Ovary (tissue), 3 donors: ENCODE measurements at regions not wholly inside any gene's neighbourhood (a gene's known extent, or its start where the extent isn't known, plus 50 kb on each side); places are given as distances from the start of the nearest gene placed in this dataset.

ENCODE experiments used
- EP300 ChIP-seq: sonication (generic); formaldehyde crosslinking; IDR thresholded peaks from one replicate; pipeline ENCODE4 v1.6.1; 2017; ENCODE audit warnings: antibody characterized with exemption
- POLR2A ChIP-seq: fragments of 450-650 bp; IDR thresholded peaks from one replicate; pipeline ENCODE4 v1.6.1; 2017; ENCODE audit warnings: antibody characterized with exemption, mild to moderate bottlenecking, moderate library complexity
- TF ChIP-seq, protein P1 (sequence below), 3 donors: fragments of 450-650 bp in 2 of 3; fragments of 200-600 bp in 1 of 3; IDR thresholded peaks; one replicate each; pipeline versions ENCODE4 v1.5.1 to v1.8.0; 2016 to 2022; ENCODE audit warnings: antibody characterized with exemption in 3 of 3, mild to moderate bottlenecking in 1 of 3
- donor health status: DM: no; HTN: no; CAD: no.

- TF ChIP-seq POLR2A (no peak), EP300 (no peak)
- TF ChIP-seq, protein P1, sequence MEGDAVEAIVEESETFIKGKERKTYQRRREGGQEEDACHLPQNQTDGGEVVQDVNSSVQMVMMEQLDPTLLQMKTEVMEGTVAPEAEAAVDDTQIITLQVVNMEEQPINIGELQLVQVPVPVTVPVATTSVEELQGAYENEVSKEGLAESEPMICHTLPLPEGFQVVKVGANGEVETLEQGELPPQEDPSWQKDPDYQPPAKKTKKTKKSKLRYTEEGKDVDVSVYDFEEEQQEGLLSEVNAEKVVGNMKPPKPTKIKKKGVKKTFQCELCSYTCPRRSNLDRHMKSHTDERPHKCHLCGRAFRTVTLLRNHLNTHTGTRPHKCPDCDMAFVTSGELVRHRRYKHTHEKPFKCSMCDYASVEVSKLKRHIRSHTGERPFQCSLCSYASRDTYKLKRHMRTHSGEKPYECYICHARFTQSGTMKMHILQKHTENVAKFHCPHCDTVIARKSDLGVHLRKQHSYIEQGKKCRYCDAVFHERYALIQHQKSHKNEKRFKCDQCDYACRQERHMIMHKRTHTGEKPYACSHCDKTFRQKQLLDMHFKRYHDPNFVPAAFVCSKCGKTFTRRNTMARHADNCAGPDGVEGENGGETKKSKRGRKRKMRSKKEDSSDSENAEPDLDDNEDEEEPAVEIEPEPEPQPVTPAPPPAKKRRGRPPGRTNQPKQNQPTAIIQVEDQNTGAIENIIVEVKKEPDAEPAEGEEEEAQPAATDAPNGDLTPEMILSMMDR (IDR thresholded peaks at IDR 0.05), result no peak
Observed at GRCh38 chr5:136492587-136492986, 127.2 kb upstream of the TRPC7 start.
